ENCODE measurements at regions not wholly inside any gene's neighbourhood (a gene's known extent, or its start where the extent isn't known, plus 50 kb on each side); places are given as distances from the start of the nearest gene placed in this dataset.

GRCh38 chr13:40200273-40200978 is 466.0 kb downstream of the FOXO1 start:
- POLR2A ChIA-PET, result no interaction called here
- no peak for DNase-seq (ENCODE audit: extremely low spot score)
- CTCF ChIA-PET, result no interaction called here

GRCh38 chr13:40204246-40204645 is 462.2 kb downstream of the FOXO1 start:
- POLR2A ChIA-PET, result no interaction called here
- CTCF ChIA-PET, result no interaction called here
- DNase-seq (ENCODE audit: extremely low spot score), result no peak
- no peak for TF ChIP-seq LEF1 (IDR thresholded peaks at IDR 0.05; ENCODE audit: borderline replicate concordance)

More at GRCh38 chr13:40200273-40200978, 466.0 kb downstream of the FOXO1 start:
- TF ChIP-seq NFRKB (IDR thresholded peaks at IDR 0.05) (no peak), PKNOX1 (IDR thresholded peaks at IDR 0.05) (no peak), CTBP1 (IDR thresholded peaks at IDR 0.05; ENCODE audit: borderline replicate concordance) (no peak), FOXA1 (IDR thresholded peaks at IDR 0.05) (no peak), HDGF (IDR thresholded peaks at IDR 0.05; ENCODE audit: borderline replicate concordance) (no peak), FOXM1 (IDR thresholded peaks at IDR 0.05; ENCODE audit: borderline replicate concordance) (no peak), LEF1 (IDR thresholded peaks at IDR 0.05; ENCODE audit: borderline replicate concordance) (no peak), L3MBTL2 (conservative IDR thresholded peaks at IDR 0.05) (no peak), FOXK2 (IDR thresholded peaks at IDR 0.05) (no peak), SP1 (IDR thresholded peaks at IDR 0.05) (no peak), BHLHE40 (IDR thresholded peaks at IDR 0.05; ENCODE audit: borderline replicate concordance) (no peak), SUZ12 (IDR thresholded peaks at IDR 0.05) (no peak), ZNF384 (IDR thresholded peaks at IDR 0.05) (no peak), ARNT (IDR thresholded peaks at IDR 0.05) (no peak), TARDBP (IDR thresholded peaks at IDR 0.05) (no peak)

- POLR2A ChIA-PET, result no interaction called here
These were observed 460.6 kb downstream of the FOXO1 start for GRCh38 chr13:40205771-40206240.

GRCh38 chr13:40206241-40207000 is 460.0 kb downstream of the FOXO1 start:
- ChIA-PET CTCF (no interaction called here), POLR2A (no interaction called here)
- no peak for DNase-seq (ENCODE audit: extremely low spot score)
- no peak for TF ChIP-seq TARDBP (IDR thresholded peaks at IDR 0.05)

More at GRCh38 chr13:40205771-40206240, 460.6 kb downstream of the FOXO1 start:
- no peak for DNase-seq (ENCODE audit: extremely low spot score)
- TF ChIP-seq ARNT (IDR thresholded peaks at IDR 0.05), result no peak
- no peak for TF ChIP-seq CTBP1 (IDR thresholded peaks at IDR 0.05; ENCODE audit: borderline replicate concordance)
- TF ChIP-seq L3MBTL2 (conservative IDR thresholded peaks at IDR 0.05), result no peak
- TF ChIP-seq SUZ12 (IDR thresholded peaks at IDR 0.05), result no peak
- TF ChIP-seq FOXK2 (IDR thresholded peaks at IDR 0.05), result no peak
- TF ChIP-seq ELF4 (IDR thresholded peaks at IDR 0.05), result no peak
- TF ChIP-seq ZNF384 (IDR thresholded peaks at IDR 0.05), result no peak
- no peak for TF ChIP-seq TARDBP (IDR thresholded peaks at IDR 0.05)
- TF ChIP-seq PKNOX1 (IDR thresholded peaks at IDR 0.05), result no peak
- TF ChIP-seq HDGF (IDR thresholded peaks at IDR 0.05; ENCODE audit: borderline replicate concordance), result no peak
- TF ChIP-seq NFRKB (IDR thresholded peaks at IDR 0.05), result no peak
- TF ChIP-seq SP1 (IDR thresholded peaks at IDR 0.05), result no peak
- no peak for TF ChIP-seq BHLHE40 (IDR thresholded peaks at IDR 0.05; ENCODE audit: borderline replicate concordance)
- CTCF ChIA-PET, result no interaction called here

- DNase-seq (ENCODE audit: extremely low spot score), result no peak
- no peak for TF ChIP-seq HDGF (IDR thresholded peaks at IDR 0.05; ENCODE audit: borderline replicate concordance)
- TF ChIP-seq TARDBP (IDR thresholded peaks at IDR 0.05), result no peak
- TF ChIP-seq SP1 (IDR thresholded peaks at IDR 0.05), result no peak
- TF ChIP-seq FOXK2 (IDR thresholded peaks at IDR 0.05), result no peak
- ChIA-PET CTCF (no interaction called here), POLR2A (no interaction called here)
These were observed 459.4 kb downstream of the FOXO1 start for GRCh38 chr13:40207001-40207478.

- CTCF ChIA-PET, result no interaction called here
- DNase-seq (ENCODE audit: extremely low spot score), result no peak
- POLR2A ChIA-PET, result no interaction called here
- TF ChIP-seq SUZ12 (IDR thresholded peaks at IDR 0.05) (no peak), FOXK2 (IDR thresholded peaks at IDR 0.05) (no peak), BHLHE40 (IDR thresholded peaks at IDR 0.05; ENCODE audit: borderline replicate concordance) (no peak), FOXM1 (IDR thresholded peaks at IDR 0.05; ENCODE audit: borderline replicate concordance) (no peak), SP1 (IDR thresholded peaks at IDR 0.05) (no peak), ZNF384 (IDR thresholded peaks at IDR 0.05) (no peak), TARDBP (IDR thresholded peaks at IDR 0.05) (no peak), PKNOX1 (IDR thresholded peaks at IDR 0.05) (no peak), CTBP1 (IDR thresholded peaks at IDR 0.05; ENCODE audit: borderline replicate concordance) (no peak), ELF4 (IDR thresholded peaks at IDR 0.05) (no peak), ARNT (IDR thresholded peaks at IDR 0.05) (no peak), FOXA1 (IDR thresholded peaks at IDR 0.05) (no peak), LEF1 (IDR thresholded peaks at IDR 0.05; ENCODE audit: borderline replicate concordance) (no peak), L3MBTL2 (conservative IDR thresholded peaks at IDR 0.05) (no peak), NFRKB (IDR thresholded peaks at IDR 0.05) (no peak), HDGF (IDR thresholded peaks at IDR 0.05; ENCODE audit: borderline replicate concordance) (no peak)
These were observed 457.9 kb downstream of the FOXO1 start for GRCh38 chr13:40208517-40208916.
